DMS79 treated with DMSO at 0.1 percent for 48 hours (cell line): ENCODE measurements at regions not wholly inside any gene's neighbourhood (a gene's known extent, or its start where the extent isn't known, plus 50 kb on each side); places are given as distances from the start of the nearest gene placed in this dataset.
"Not testable (repeated sequence)": the region's sequence is repeated elsewhere in the genome, so short reads cannot be mapped to it uniquely, and the experiment has no call there.

Experiments used
- DNase-seq: peaks from one replicate; lab custom pipeline; 2025; lab: John Stamatoyannopoulos, UW

GRCh38 chr2:150107170-150107569, 380.3 kb downstream of the RND3 start:
- no peak for DNase-seq

GRCh38 chr2:150101947-150102346, 385.5 kb downstream of the RND3 start:
- no peak for DNase-seq

GRCh38 chr2:150100834-150101233, 386.6 kb downstream of the RND3 start:
- DNase-seq, result peak; percentile 50

GRCh38 chr2:150100336-150100735, 387.1 kb downstream of the RND3 start:
- peak; percentile 95 for DNase-seq

GRCh38 chr2:150099805-150100204, 387.7 kb downstream of the RND3 start:
- DNase-seq, result no peak

GRCh38 chr2:150097901-150098531, 389.5 kb downstream of the RND3 start:
- DNase-seq, result no peak

- no peak for DNase-seq
Measured at GRCh38 chr2:150097402-150097801, 390.1 kb downstream of the RND3 start.

GRCh38 chr2:150095361-150096095, 391.9 kb downstream of the RND3 start:
- peak; percentile 47 for DNase-seq

GRCh38 chr2:150091846-150092245, 395.6 kb downstream of the RND3 start:
- no peak for DNase-seq

- no peak for DNase-seq
Measured at GRCh38 chr2:150090031-150090430, 397.4 kb downstream of the RND3 start.

- no peak for DNase-seq
Measured at GRCh38 chr2:150088538-150088937, 398.9 kb downstream of the RND3 start.

- DNase-seq, result no peak
Measured at GRCh38 chr2:150085478-150085877, 402.0 kb downstream of the RND3 start.

- DNase-seq, result no peak
Measured at GRCh38 chr2:150081775-150082481, 405.5 kb downstream of the RND3 start.

GRCh38 chr2:150076281-150076680, 411.2 kb downstream of the RND3 start:
- DNase-seq, result no peak

- DNase-seq, result no peak
Measured at GRCh38 chr2:150075831-150076230, 411.6 kb downstream of the RND3 start.

GRCh38 chr2:150066490-150066889, 421.0 kb downstream of the RND3 start:
- DNase-seq, result no peak

GRCh38 chr2:150063931-150064548, 423.4 kb downstream of the RND3 start:
- no peak for DNase-seq

GRCh38 chr2:150063432-150063889, 424.0 kb downstream of the RND3 start:
- DNase-seq, result no peak

- no peak for DNase-seq
Measured at GRCh38 chr2:150062416-150062815, 425.1 kb downstream of the RND3 start.

- no peak for DNase-seq
Measured at GRCh38 chr2:150060341-150060740, 427.1 kb downstream of the RND3 start.

- DNase-seq, result not testable (repeated sequence)
Measured at GRCh38 chr2:150059676-150060075, 427.8 kb downstream of the RND3 start.

- no peak for DNase-seq
Measured at GRCh38 chr2:150052457-150052856, 435.0 kb downstream of the RND3 start.

- no peak for DNase-seq
Measured at GRCh38 chr2:150051004-150051403, 436.5 kb downstream of the RND3 start.
